ENCODE measurements at regions not wholly inside any gene's neighbourhood (a gene's known extent, or its start where the extent isn't known, plus 50 kb on each side); places are given as distances from the start of the nearest gene placed in this dataset.

DNA sequence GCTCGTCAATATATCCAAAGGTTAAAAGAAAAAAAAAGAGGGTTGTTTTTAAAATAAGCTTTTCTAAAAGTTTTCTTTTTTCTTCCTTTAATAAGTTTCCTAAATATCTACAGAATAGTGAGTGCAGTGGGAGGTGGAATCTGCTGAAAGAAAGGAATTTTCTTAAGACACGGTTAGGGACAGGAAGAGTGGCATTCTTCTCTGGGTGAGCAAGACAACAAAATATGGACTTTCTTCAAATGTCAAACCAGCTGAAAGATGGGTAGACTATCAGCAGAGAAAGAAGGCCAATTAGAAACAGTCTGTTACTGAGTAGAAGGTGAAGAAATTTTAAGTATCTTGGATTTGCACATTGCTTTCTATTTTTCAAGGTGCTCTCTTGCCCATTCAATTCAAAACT, 222.7 kb upstream of the PIK3C3 start (continued):
- TF ChIP-seq JUNB (IDR thresholded peaks at IDR 0.05; ENCODE audit: unreplicated experiment) (no peak), NANOG (IDR thresholded peaks at IDR 0.05; ENCODE audit: borderline replicate concordance) (no peak), CREB1 (CRISPR knock-in tag; IDR thresholded peaks at IDR 0.05; ENCODE audit: low read depth) (no peak), EZH2phosphoT487 (IDR thresholded peaks at IDR 0.05; ENCODE audit: unreplicated experiment) (no peak)

GRCh38 chr18:41731884-41732283, 223.2 kb upstream of the PIK3C3 start:
- H3K9me3 Mint-ChIP-seq = no peaks in the 10 kb centered on the region
- H3F3A ChIP-seq (replicated peaks; ENCODE audit: low read depth) = no peaks in the 10 kb centered on the region
- H3K36me3 ChIP-seq (ENCODE audit: insufficient read depth) = no peaks in the 10 kb centered on the region
- no peaks in the 10 kb centered on the region for H3K36me3 Mint-ChIP-seq (ENCODE audit: low read depth)
- no peaks in the 10 kb centered on the region for H3K27me3 ChIP-seq (ENCODE audit: insufficient read depth)
- H3K4me2 ChIP-seq = no peak overlapping the region
- H4K20me1 ChIP-seq (replicated peaks; ENCODE audit: insufficient read depth) = no peaks in the 10 kb centered on the region
- DNase-seq (ENCODE audit: low spot score) = no peak
- H3K27ac ChIP-seq (ENCODE audit: low read depth) = no peak overlapping the region
- H3K27ac Mint-ChIP-seq = no peak overlapping the region
- no peaks in the 10 kb centered on the region for H3K9me2 ChIP-seq (ENCODE audit: insufficient read depth)
- ATAC-seq = no peak
- H3K79me2 ChIP-seq (replicated peaks; ENCODE audit: insufficient read depth) = no peaks in the 10 kb centered on the region
- no peak overlapping the region for H3K4me3 ChIP-seq
- H2AFZ ChIP-seq = no peak overlapping the region
- H3K4me1 Mint-ChIP-seq = peaks cover 4% of the 10 kb centered on the region; the same call in 2 of the 3 replicates
- no peak overlapping the region for H3K4me3 Mint-ChIP-seq
- H3K27me3 Mint-ChIP-seq (ENCODE audit: insufficient read depth, low read depth, poor library complexity) = peaks cover 2% of the 10 kb centered on the region
- H3K4me1 ChIP-seq (ENCODE audit: insufficient read depth) = 0 out of 2 replicates have a peak, but pooled peaks cover 5% of the 10 kb centered on the region
- no peak for TF ChIP-seq ZNF114 (CRISPR knock-in tag; IDR thresholded peaks at IDR 0.05)
- TF ChIP-seq, protein P1, sequence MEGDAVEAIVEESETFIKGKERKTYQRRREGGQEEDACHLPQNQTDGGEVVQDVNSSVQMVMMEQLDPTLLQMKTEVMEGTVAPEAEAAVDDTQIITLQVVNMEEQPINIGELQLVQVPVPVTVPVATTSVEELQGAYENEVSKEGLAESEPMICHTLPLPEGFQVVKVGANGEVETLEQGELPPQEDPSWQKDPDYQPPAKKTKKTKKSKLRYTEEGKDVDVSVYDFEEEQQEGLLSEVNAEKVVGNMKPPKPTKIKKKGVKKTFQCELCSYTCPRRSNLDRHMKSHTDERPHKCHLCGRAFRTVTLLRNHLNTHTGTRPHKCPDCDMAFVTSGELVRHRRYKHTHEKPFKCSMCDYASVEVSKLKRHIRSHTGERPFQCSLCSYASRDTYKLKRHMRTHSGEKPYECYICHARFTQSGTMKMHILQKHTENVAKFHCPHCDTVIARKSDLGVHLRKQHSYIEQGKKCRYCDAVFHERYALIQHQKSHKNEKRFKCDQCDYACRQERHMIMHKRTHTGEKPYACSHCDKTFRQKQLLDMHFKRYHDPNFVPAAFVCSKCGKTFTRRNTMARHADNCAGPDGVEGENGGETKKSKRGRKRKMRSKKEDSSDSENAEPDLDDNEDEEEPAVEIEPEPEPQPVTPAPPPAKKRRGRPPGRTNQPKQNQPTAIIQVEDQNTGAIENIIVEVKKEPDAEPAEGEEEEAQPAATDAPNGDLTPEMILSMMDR (conservative IDR thresholded peaks at IDR 0.05; ENCODE audit: low read depth in 2 of 2) = no peak
- TF ChIP-seq POLR2AphosphoS5 (IDR thresholded peaks at IDR 0.05; ENCODE audit: low read depth) = no peak
- no peak for TF ChIP-seq ETS1 (IDR thresholded peaks at IDR 0.05)
- TF ChIP-seq CREB1 (CRISPR knock-in tag; IDR thresholded peaks at IDR 0.05; ENCODE audit: low read depth) = no peak
- TF ChIP-seq ZNF331 (CRISPR knock-in tag; IDR thresholded peaks at IDR 0.05; ENCODE audit: low read depth) = no peak
- TF ChIP-seq STAT1 (IDR thresholded peaks at IDR 0.05; ENCODE audit: unreplicated experiment) = no peak
- TF ChIP-seq NANOG (IDR thresholded peaks at IDR 0.05; ENCODE audit: borderline replicate concordance) = no peak
- no peak for TF ChIP-seq EZH2phosphoT487 (IDR thresholded peaks at IDR 0.05; ENCODE audit: unreplicated experiment)
- TF ChIP-seq EZH2 (IDR thresholded peaks at IDR 0.05; ENCODE audit: low read depth, unreplicated experiment) = no peak
- no peak for TF ChIP-seq REST (IDR thresholded peaks at IDR 0.05; ENCODE audit: unreplicated experiment)
- TF ChIP-seq, protein P2, sequence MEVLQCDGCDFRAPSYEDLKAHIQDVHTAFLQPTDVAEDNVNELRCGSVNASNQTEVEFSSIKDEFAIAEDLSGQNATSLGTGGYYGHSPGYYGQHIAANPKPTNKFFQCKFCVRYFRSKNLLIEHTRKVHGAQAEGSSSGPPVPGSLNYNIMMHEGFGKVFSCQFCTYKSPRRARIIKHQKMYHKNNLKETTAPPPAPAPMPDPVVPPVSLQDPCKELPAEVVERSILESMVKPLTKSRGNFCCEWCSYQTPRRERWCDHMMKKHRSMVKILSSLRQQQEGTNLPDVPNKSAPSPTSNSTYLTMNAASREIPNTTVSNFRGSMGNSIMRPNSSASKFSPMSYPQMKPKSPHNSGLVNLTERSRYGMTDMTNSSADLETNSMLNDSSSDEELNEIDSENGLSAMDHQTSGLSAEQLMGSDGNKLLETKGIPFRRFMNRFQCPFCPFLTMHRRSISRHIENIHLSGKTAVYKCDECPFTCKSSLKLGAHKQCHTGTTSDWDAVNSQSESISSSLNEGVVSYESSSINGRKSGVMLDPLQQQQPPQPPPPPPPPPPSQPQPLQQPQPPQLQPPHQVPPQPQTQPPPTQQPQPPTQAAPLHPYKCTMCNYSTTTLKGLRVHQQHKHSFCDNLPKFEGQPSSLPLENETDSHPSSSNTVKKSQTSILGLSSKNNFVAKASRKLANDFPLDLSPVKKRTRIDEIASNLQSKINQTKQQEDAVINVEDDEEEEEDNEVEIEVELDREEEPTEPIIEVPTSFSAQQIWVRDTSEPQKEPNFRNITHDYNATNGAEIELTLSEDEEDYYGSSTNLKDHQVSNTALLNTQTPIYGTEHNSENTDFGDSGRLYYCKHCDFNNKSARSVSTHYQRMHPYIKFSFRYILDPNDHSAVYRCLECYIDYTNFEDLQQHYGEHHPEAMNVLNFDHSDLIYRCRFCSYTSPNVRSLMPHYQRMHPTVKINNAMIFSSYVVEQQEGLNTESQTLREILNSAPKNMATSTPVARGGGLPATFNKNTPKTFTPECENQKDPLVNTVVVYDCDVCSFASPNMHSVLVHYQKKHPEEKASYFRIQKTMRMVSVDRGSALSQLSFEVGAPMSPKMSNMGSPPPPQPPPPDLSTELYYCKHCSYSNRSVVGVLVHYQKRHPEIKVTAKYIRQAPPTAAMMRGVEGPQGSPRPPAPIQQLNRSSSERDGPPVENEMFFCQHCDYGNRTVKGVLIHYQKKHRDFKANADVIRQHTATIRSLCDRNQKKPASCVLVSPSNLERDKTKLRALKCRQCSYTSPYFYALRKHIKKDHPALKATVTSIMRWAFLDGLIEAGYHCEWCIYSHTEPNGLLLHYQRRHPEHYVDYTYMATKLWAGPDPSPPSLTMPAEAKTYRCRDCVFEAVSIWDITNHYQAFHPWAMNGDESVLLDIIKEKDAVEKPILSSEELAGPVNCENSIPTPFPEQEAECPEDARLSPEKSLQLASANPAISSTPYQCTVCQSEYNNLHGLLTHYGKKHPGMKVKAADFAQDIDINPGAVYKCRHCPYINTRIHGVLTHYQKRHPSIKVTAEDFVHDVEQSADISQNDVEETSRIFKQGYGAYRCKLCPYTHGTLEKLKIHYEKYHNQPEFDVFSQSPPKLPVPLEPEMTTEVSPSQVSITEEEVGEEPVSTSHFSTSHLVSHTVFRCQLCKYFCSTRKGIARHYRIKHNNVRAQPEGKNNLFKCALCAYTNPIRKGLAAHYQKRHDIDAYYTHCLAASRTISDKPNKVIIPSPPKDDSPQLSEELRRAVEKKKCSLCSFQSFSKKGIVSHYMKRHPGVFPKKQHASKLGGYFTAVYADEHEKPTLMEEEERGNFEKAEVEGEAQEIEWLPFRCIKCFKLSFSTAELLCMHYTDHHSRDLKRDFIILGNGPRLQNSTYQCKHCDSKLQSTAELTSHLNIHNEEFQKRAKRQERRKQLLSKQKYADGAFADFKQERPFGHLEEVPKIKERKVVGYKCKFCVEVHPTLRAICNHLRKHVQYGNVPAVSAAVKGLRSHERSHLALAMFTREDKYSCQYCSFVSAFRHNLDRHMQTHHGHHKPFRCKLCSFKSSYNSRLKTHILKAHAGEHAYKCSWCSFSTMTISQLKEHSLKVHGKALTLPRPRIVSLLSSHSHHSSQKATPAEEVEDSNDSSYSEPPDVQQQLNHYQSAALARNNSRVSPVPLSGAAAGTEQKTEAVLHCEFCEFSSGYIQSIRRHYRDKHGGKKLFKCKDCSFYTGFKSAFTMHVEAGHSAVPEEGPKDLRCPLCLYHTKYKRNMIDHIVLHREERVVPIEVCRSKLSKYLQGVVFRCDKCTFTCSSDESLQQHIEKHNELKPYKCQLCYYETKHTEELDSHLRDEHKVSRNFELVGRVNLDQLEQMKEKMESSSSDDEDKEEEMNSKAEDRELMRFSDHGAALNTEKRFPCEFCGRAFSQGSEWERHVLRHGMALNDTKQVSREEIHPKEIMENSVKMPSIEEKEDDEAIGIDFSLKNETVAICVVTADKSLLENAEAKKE (CRISPR knock-in tag; IDR thresholded peaks at IDR 0.05) = no peak
- TF ChIP-seq JUNB (IDR thresholded peaks at IDR 0.05; ENCODE audit: unreplicated experiment) = no peak

Data from GM23338 (cell line).